Choroid plexus epithelial cell (primary cell): ENCODE measurements at regions not wholly inside any gene's neighbourhood (a gene's known extent, or its start where the extent isn't known, plus 50 kb on each side); places are given as distances from the start of the nearest gene placed in this dataset.

Experiments used
- DNase-seq: peaks from one replicate; pipeline ENCODE4 v3.0.0-alpha.2; 2010; ENCODE audit warnings: low read depth
- H3K4me3 ChIP-seq: 2 replicates; pipeline ENCODE4 v1.5.1; 2011; ENCODE audit warnings: low read depth, mild to moderate bottlenecking, control low read depth, low read length, moderate library complexity
- TF ChIP-seq, protein P1 (sequence below): conservative IDR thresholded peaks from 2 replicates; pipeline ENCODE4 v1.5.1; 2011; ENCODE audit warnings: low read depth, mild to moderate bottlenecking, control low read depth, inconsistent platforms, low read length, moderate library complexity

- no peak for DNase-seq
- H3K4me3 ChIP-seq: no peak overlapping the region
- TF ChIP-seq, protein P1, sequence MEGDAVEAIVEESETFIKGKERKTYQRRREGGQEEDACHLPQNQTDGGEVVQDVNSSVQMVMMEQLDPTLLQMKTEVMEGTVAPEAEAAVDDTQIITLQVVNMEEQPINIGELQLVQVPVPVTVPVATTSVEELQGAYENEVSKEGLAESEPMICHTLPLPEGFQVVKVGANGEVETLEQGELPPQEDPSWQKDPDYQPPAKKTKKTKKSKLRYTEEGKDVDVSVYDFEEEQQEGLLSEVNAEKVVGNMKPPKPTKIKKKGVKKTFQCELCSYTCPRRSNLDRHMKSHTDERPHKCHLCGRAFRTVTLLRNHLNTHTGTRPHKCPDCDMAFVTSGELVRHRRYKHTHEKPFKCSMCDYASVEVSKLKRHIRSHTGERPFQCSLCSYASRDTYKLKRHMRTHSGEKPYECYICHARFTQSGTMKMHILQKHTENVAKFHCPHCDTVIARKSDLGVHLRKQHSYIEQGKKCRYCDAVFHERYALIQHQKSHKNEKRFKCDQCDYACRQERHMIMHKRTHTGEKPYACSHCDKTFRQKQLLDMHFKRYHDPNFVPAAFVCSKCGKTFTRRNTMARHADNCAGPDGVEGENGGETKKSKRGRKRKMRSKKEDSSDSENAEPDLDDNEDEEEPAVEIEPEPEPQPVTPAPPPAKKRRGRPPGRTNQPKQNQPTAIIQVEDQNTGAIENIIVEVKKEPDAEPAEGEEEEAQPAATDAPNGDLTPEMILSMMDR: no peak
Measured at GRCh38 chr7:156019308-156019707, 207.0 kb upstream of the SHH start.

DNA sequence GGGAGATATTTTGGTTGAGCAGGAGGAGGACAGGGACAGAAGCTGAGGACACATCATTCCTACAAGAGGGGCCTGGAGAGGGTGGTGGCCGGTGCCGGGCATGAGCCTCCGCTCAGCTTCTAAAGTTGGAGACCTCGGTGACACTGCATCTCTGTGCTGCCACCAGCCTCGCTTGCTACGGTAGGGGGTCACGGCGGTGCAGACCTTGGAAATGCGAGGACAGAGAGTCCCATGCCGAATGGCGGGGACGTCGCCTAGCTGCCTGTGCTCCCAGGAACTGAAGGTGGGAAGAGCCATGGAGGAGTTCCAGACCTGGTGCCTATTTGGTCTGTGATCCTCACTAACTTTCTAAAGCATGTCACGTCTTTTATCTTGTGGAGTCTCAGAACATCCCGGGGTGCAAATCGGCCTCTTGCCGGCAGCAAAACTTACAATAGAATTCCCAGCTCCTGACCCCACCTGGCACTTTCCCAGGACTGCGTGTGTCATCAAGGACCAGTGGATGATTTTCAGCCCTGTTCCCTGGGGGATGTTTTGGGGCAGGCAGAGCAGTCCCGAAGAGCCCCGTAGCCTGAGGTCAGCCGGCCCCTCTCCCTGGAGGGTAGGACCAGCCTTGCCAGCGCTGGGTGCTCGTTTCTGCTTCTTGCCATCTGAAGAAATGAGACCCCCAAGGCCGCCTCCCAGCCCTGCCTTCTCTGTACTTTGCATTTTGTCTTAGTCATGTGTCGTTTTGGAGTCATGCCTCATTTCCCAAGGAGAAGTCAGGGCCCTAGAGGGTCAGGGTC is 205.8 kb upstream of the SHH start:
- TF ChIP-seq, protein P1: no peak

DNA sequence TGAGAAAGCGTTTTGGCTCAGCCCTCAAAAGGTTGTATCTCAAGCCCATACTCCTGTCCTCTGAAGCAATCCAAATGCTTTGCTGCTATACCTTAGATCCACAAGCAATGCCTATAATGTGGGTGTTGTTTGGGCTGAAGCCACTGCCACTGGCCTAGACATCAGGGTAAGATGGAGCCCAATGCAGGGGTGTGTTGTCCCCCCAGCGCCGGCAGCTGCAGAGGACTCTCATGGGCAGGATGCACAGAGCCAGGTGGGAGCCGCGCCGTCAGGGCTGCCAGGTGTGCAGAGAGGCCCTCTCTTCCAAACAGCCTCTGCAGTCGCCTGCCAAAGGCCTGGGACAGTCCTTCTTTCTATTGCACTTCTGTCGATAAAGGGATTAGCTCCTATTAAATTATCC is 205.2 kb upstream of the SHH start:
- DNase-seq: no peak
- TF ChIP-seq, protein P1: no peak
- no peak overlapping the region for H3K4me3 ChIP-seq

More for the DNA sequence above, 205.8 kb upstream of the SHH start:
- H3K4me3 ChIP-seq: no peak overlapping the region
- no peak for DNase-seq

DNA sequence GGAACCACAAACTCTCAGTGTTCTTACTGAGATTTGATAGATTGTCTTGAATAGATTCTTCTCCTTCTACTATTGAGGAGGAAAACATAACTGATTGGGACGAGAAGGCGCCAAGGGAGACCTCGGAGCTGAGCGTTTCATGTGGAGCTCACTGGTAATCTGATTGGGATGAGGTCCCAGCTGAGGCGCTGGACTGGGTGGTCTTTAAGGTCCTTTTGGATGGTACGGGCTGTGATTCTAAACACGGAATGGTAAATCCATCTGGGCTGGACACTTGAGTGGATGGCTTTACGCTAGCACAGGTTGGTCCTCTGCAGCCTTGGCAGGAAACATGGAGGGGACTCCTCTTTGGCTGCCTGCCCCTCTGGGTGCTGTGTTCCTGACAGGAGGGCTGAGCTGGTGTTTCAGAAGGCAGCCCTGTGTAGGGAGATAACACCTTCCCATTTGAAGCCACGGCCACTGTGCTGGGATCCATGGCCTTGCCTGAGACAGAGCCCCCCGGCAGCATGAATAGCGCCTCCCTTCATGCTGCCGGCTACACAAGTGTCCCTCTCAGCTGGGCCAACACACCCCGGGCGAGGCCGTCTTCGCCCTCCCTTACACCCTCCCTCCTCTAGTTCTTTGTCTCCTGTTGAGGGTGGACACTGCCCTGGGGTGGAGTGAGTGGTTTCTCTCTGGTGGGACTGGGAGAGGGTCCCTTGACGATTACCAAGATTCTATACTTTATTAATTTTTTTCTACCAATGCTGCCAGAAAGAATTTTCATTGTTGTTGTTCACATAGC is 203.2 kb upstream of the SHH start:
- no peak for DNase-seq
- H3K4me3 ChIP-seq: no peak overlapping the region
- TF ChIP-seq, protein P1: no peak

GRCh38 chr7:156014808-156015207 is 202.5 kb upstream of the SHH start:
- TF ChIP-seq, protein P1: no peak
- no peak for DNase-seq
- H3K4me3 ChIP-seq: no peak overlapping the region

DNA sequence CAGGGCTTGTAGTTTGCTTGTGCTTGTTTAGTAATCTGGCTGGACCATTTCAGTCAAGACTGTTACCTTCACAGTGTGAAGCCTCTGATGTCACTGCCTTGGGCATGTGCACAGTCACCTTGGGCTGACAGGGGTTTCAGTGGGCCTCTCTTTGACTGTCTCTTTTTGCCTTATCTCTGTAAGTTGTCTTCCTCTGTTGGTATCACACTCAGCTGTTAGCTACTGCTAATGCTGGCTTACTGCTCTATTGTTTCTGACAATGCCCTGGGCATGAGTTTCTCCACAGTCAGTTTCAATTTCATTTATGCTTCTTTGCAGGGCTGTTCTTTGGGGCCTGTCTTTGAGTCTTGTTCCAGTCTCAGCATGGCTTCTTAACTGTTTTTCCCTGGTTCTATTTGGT is 201.9 kb upstream of the SHH start:
- no peak for DNase-seq
- TF ChIP-seq, protein P1: no peak
- H3K4me3 ChIP-seq: no peak overlapping the region
